ENCODE measurements at regions not wholly inside any gene's neighbourhood (a gene's known extent, or its start where the extent isn't known, plus 50 kb on each side); places are given as distances from the start of the nearest gene placed in this dataset.

- DNase-seq (ENCODE audit: low read depth, low spot score): no peak
Observed at GRCh38 chr9:134227451-134228411, 63.4 kb upstream of the RNU6ATAC start.

- no peak for DNase-seq (ENCODE audit: low read depth, low spot score)
Observed at GRCh38 chr9:134228649-134229048, 64.3 kb upstream of the RNU6ATAC start.

- no peak for DNase-seq (ENCODE audit: low read depth, low spot score)
Observed at GRCh38 chr9:134229466-134230091, 65.2 kb upstream of the RNU6ATAC start.

GRCh38 chr9:134230092-134230941 is 66.0 kb upstream of the RNU6ATAC start:
- DNase-seq (ENCODE audit: low read depth, low spot score): no peak

- no peak for DNase-seq (ENCODE audit: low read depth, low spot score)
Observed at GRCh38 chr9:134230942-134231325, 66.6 kb upstream of the RNU6ATAC start.

GRCh38 chr9:134231330-134231745 is 67.0 kb upstream of the RNU6ATAC start:
- no peak for DNase-seq (ENCODE audit: low read depth, low spot score)

GRCh38 chr9:134231767-134232166 is 67.4 kb upstream of the RNU6ATAC start:
- DNase-seq (ENCODE audit: low read depth, low spot score): no peak

GRCh38 chr9:134233022-134233421 is 68.7 kb upstream of the RNU6ATAC start:
- no peak for DNase-seq (ENCODE audit: low read depth, low spot score)

- no peak for DNase-seq (ENCODE audit: low read depth, low spot score)
Observed at GRCh38 chr9:134234001-134234660, 69.8 kb upstream of the RNU6ATAC start.

GRCh38 chr9:134234687-134235359 is 70.5 kb upstream of the RNU6ATAC start:
- DNase-seq (ENCODE audit: low read depth, low spot score): no peak

GRCh38 chr9:134235366-134235765 is 71.0 kb upstream of the RNU6ATAC start:
- DNase-seq (ENCODE audit: low read depth, low spot score): no peak

- no peak for DNase-seq (ENCODE audit: low read depth, low spot score)
Observed at GRCh38 chr9:134236001-134236421, 71.6 kb upstream of the RNU6ATAC start.

- DNase-seq (ENCODE audit: low read depth, low spot score): no peak
Observed at GRCh38 chr9:134236935-134237629, 72.7 kb upstream of the RNU6ATAC start.

GRCh38 chr9:134237630-134238265 is 73.4 kb upstream of the RNU6ATAC start:
- no peak for DNase-seq (ENCODE audit: low read depth, low spot score)

- DNase-seq (ENCODE audit: low read depth, low spot score): no peak
Observed at GRCh38 chr9:134239130-134239903, 75.0 kb upstream of the RNU6ATAC start.

GRCh38 chr9:134239939-134240338 is 75.6 kb upstream of the RNU6ATAC start:
- no peak for DNase-seq (ENCODE audit: low read depth, low spot score)

GRCh38 chr9:134240361-134240760 is 76.0 kb upstream of the RNU6ATAC start:
- no peak for DNase-seq (ENCODE audit: low read depth, low spot score)

GRCh38 chr9:134242706-134243105 is 78.3 kb upstream of the RNU6ATAC start:
- DNase-seq (ENCODE audit: low read depth, low spot score): no peak
